Psoas muscle (tissue), 7 donors: ENCODE measurements at regions not wholly inside any gene's neighbourhood (a gene's known extent, or its start where the extent isn't known, plus 50 kb on each side); places are given as distances from the start of the nearest gene placed in this dataset.

Experiments used
- ATAC-seq, 4 donors: fragments of 200-7000 bp; cut with Tn5 transposase; one replicate each; pipeline ENCODE4 v1.9.1; 2020; ENCODE audit warnings: moderate library complexity in 3 of 4, mild to moderate bottlenecking in 2 of 4
- DNase-seq, 2 donors: peaks; one replicate each; pipeline ENCODE4 v3.0.0-alpha.2; 2020
- H3K27ac ChIP-seq: fragments of 200-600 bp; one replicate; pipeline ENCODE4 v1.8.0; 2022
- H3K27me3 ChIP-seq, 3 donors: fragments of 200-600 bp in 1 of 3; one replicate each; pipeline versions ENCODE4 v1.6.1 to v1.8.0; 2013 to 2022; ENCODE audit warnings: low read length in 2 of 3, mild to moderate bottlenecking in 2 of 3, moderate library complexity in 1 of 3; ENCODE audit not compliant: insufficient read depth in 3 of 3
- H3K36me3 ChIP-seq, 2 donors: fragments of 200-600 bp in 1 of 2; one replicate each; pipeline versions ENCODE4 v1.6.1 to v1.8.0; 2013 to 2022; ENCODE audit warnings: low read depth in 1 of 2, mild to moderate bottlenecking in 1 of 2, moderate library complexity in 1 of 2; ENCODE audit not compliant: insufficient read depth in 1 of 2
- H3K4me1 ChIP-seq: fragments of 200-600 bp; one replicate; pipeline ENCODE4 v1.8.0; 2022
- H3K4me3 ChIP-seq: fragments of 200-600 bp; one replicate; pipeline ENCODE4 v1.8.0; 2022; ENCODE audit warnings: mild to moderate bottlenecking
- H3K9me3 ChIP-seq: fragments of 200-600 bp; one replicate; pipeline ENCODE4 v1.8.0; 2022
- WGBS, 3 donors: extraction: QIAGEN DNeasy Blood & Tissue Kit; methylation state at CpG; one replicate each; pipeline versions ENCODE4 v1.1.6 to v1.1.7; 2013; 5-methylcytosine and 5-hydroxymethylcytosine counted together
- intact Hi-C, 2 donors: fragments of 100-400 bp; cut with DNase I; formaldehyde crosslinking; loops; one replicate each; pipeline versions ENCODE4 v1.11.0 to v1.14.2; 2022
- TF ChIP-seq, protein P1 (sequence below): fragments of 200-600 bp; IDR thresholded peaks from one replicate; pipeline ENCODE4 v1.8.0; 2022; ENCODE audit warnings: antibody characterized with exemption
- donor health status: healthy with polysubstance abuse.
- donor health status: DM: no; HTN: no; CAD: no; lungs with moderate emphysema.
- donor health status: Bipolar disorder and iron deficiency.
- donor health status: healthy.
- donor health status: DM: yes; HTN: yes; CAD: no.
- donor health status: DM: no; HTN: no; CAD: no.
- donor health status: DM: yes; HTN: yes; CAD: no.

DNA sequence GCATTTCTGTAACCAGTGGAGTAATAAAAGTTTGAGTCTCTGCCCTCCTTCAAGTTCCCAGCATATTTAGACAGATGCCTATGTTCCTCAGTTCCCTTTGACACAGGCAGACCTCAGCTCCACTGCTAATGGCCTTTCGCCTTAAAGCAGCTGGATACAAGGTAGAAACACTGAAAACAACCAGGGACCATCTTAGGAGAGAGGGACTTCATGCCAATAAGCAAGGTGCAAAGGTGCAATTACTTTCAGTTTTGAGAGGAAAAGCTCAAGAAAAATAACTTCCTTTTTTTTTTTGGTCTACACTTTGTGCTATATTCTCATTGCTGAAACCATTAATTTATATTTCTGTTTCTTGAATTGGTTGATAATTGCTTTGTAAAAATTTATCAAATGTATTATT is 781.9 kb upstream of the GALNTL6 start:
- no peak overlapping the region for H3K27ac ChIP-seq
- H3K36me3 ChIP-seq, result no peaks in the 10 kb centered on the region
- TF ChIP-seq, protein P1, sequence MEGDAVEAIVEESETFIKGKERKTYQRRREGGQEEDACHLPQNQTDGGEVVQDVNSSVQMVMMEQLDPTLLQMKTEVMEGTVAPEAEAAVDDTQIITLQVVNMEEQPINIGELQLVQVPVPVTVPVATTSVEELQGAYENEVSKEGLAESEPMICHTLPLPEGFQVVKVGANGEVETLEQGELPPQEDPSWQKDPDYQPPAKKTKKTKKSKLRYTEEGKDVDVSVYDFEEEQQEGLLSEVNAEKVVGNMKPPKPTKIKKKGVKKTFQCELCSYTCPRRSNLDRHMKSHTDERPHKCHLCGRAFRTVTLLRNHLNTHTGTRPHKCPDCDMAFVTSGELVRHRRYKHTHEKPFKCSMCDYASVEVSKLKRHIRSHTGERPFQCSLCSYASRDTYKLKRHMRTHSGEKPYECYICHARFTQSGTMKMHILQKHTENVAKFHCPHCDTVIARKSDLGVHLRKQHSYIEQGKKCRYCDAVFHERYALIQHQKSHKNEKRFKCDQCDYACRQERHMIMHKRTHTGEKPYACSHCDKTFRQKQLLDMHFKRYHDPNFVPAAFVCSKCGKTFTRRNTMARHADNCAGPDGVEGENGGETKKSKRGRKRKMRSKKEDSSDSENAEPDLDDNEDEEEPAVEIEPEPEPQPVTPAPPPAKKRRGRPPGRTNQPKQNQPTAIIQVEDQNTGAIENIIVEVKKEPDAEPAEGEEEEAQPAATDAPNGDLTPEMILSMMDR, result no peak
- H3K27me3 ChIP-seq, result no peaks in the 10 kb centered on the region
- 69 to 88% (median 79%) methylated on average over 1 of the region's 1 CpG for WGBS, 3 donors
- no peak for ATAC-seq
- no peak overlapping the region for H3K4me3 ChIP-seq
- H3K9me3 ChIP-seq, result no peaks in the 10 kb centered on the region
- intact Hi-C loops, result no loop called here
- H3K4me1 ChIP-seq, result no peaks in the 10 kb centered on the region
- DNase-seq, result no peak

DNA sequence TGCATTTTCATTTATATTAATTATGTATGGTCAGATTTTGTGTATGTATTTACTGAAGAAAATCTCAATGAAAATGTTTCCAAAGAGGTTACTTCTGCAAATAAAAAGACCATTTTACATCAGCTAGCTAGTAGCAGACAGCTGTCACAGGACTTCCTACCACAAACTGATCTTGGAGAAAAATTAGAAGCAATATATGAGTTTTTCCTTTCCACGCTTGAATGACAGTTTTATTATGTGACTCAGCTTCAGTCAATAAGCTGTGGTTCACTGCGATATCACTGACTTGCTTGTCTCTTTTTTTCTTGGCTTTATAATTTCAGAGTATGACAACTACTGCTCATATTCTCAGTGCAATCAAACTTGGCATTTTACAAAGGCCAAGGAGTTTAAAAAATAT is 787.4 kb upstream of the GALNTL6 start:
- Histone ChIP-seq H3K27me3 (no peaks in the 10 kb centered on the region), H3K4me3 (no peak overlapping the region), H3K27ac (no peak overlapping the region), H3K4me1 (no peaks in the 10 kb centered on the region), H3K36me3 (no peaks in the 10 kb centered on the region), H3K9me3 (no peaks in the 10 kb centered on the region)
- 50 to 60% (median 56%) methylated on average over 2 of the region's 2 CpGs for WGBS, 3 donors
- TF ChIP-seq, protein P1, result no peak
- ATAC-seq (no peak), DNase-seq (no peak)
- intact Hi-C loops, result no loop called here

DNA sequence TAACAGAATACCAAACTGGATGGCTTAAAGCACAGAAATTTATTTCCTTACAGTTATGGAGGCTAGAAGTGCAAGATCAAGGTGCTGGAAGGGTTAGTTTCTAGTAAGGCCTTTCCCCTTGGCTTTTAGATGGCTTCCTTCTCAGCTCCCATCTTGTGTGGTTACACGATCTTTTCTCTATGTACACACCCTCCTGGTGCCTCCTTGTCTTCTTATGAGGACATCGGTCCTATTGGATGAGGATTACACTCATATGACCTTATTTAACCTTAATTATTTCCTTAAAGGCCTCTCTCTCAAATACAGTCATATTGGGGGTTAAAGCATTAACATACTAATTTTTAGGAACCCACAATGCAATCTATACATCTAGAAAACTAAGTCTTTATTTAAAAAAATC is 787.9 kb upstream of the GALNTL6 start:
- H3K4me1 ChIP-seq, result no peaks in the 10 kb centered on the region
- intact Hi-C loops, result no loop called here
- ATAC-seq (no peak), DNase-seq (no peak)
- no peaks in the 10 kb centered on the region for H3K9me3 ChIP-seq
- H3K4me3 ChIP-seq, result no peak overlapping the region
- TF ChIP-seq, protein P1, result no peak
- H3K27ac ChIP-seq, result no peak overlapping the region
- WGBS, 3 donors, result 63 to 74% (median 69%) methylated on average over 2 of the region's 2 CpGs
- H3K27me3 ChIP-seq, result no peaks in the 10 kb centered on the region
- H3K36me3 ChIP-seq, result no peaks in the 10 kb centered on the region

DNA sequence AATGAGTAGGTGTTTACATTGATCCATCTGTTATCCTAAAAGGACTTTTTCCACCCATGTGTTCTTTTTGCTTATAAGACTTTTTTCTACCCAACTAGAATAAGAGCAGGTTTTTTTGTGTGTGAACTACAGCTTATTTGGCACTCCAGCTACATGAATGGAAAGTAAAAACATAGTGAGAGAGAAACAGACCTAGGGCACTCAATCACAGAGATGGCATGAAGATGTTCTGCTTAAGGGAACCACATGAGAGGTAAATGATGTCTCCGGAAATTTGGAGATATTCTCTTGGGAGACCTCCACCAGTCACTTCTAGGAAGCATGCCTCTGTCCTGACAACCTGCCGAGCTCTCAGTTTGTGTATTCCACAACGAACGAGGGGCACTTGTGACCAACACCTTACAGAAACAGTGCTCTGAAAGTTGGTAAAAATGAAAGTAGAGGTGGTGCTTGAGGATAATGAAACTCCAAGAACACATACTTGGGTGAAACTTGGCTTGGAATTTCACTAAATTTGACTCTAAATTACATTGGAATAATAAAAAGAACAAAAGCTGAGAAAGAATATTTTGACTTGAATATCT is 788.4 kb upstream of the GALNTL6 start:
- DNase-seq (no peak), ATAC-seq (no peak)
- Histone ChIP-seq H3K27ac (no peak overlapping the region), H3K4me3 (no peak overlapping the region), H3K9me3 (no peaks in the 10 kb centered on the region), H3K27me3 (no peaks in the 10 kb centered on the region), H3K36me3 (no peaks in the 10 kb centered on the region), H3K4me1 (no peaks in the 10 kb centered on the region)
- intact Hi-C loops, result no loop called here
- TF ChIP-seq, protein P1, result no peak
- WGBS, 3 donors, result 77 to 80% (median 79%) methylated on average over 4 of the region's 4 CpGs

DNA sequence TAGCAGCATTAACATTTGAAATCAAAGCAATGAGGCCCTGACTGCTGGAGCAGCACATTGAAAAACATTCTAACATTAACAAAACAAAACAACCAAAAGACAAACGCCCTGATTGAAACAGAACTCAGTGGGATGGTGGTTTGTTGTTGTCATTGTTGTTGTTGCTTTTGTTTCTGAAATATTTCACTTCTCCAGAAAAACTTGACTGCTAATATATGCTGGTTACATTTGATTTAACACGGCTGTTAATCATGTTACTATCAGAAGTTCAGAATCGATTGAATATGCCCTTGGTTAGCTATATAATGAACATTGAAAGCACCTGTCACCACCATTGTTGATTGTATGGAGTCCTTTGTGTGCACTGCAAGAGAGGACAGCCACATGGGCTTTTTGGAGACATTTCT is 790.4 kb upstream of the GALNTL6 start:
- Histone ChIP-seq H3K27ac (no peak overlapping the region), H3K27me3 (no peaks in the 10 kb centered on the region), H3K9me3 (no peaks in the 10 kb centered on the region), H3K4me1 (no peaks in the 10 kb centered on the region), H3K4me3 (no peak overlapping the region), H3K36me3 (no peaks in the 10 kb centered on the region)
- intact Hi-C loops, result no loop called here
- ATAC-seq (no peak), DNase-seq (no peak)
- WGBS, 3 donors, result 49 to 54% (median 50%) methylated on average over 3 of the region's 3 CpGs
- TF ChIP-seq, protein P1, result no peak
